ENCODE measurements at regions not wholly inside any gene's neighbourhood (a gene's known extent, or its start where the extent isn't known, plus 50 kb on each side); places are given as distances from the start of the nearest gene placed in this dataset.

DNA sequence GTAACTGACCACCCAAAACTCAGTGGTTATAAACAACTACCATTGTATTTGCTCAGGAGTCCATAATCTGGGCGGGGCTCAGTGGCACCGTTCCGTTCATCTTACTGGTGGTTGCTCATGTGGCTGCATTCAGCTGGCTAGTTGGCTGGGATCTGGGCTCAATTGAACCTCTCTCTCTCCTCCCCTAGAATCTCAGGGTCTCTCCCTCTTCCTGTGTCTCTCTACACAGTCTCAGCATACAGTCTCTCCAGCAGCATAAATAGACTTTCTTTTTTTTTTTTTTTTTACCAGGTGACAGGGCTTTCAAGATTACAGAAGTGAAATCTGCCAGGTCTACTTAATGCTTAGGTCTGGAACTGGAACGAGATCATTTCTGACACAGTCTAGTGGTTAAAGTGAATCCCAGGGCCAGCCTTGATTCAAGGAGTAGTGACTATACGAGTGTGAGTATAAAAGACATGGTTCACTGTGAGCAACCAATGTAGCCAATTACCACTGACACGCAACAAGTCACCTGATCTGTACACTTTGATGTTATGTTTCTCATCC lies 193.7 kb upstream of the ESRRG start:
- H2AK5ac ChIP-seq (ENCODE audit: low read depth, low read length): no peak overlapping the region
- H3K9ac ChIP-seq (ENCODE audit: low read depth, low read length): no peak overlapping the region
- H3K27me3 ChIP-seq (ENCODE audit: control insufficient read depth, insufficient read depth, low read length): no peaks in the 10 kb centered on the region
- no peak overlapping the region for H2AFZ ChIP-seq (replicated peaks; ENCODE audit: low read length, poor library complexity)
- H3K23ac ChIP-seq (ENCODE audit: low read depth, low read length): no peak overlapping the region
- H3K18ac ChIP-seq (ENCODE audit: low read depth, low read length): no peak overlapping the region
- BruUV-seq (replicated peaks): no TSS peak
- intact Hi-C loops (cut with micrococcal nuclease): no loop called here
- DNase-seq (no peak), ATAC-seq (ENCODE audit: low read depth) (no peak)
- no peak overlapping the region for H4K91ac ChIP-seq (ENCODE audit: insufficient read depth, low read depth, low read length)
- no peak overlapping the region for H4K5ac ChIP-seq (ENCODE audit: low read depth, low read length)
- H3K14ac ChIP-seq (replicated peaks; ENCODE audit: low read depth, low read length): no peak overlapping the region
- no peak overlapping the region for H2BK15ac ChIP-seq (ENCODE audit: low read depth, low read length)
- no peak overlapping the region for H2BK5ac ChIP-seq (ENCODE audit: low read depth, low read length, poor library complexity, severe bottlenecking)
- H3K36me3 ChIP-seq (ENCODE audit: control insufficient read depth, insufficient read depth, low read length): no peaks in the 10 kb centered on the region
- POLR2A ChIA-PET (ENCODE audit: unreplicated experiment): no interaction called here
- TF ChIP-seq FOS (IDR thresholded peaks at IDR 0.05; ENCODE audit: low read depth, low read length): no peak
- H3K9me3 ChIP-seq (ENCODE audit: control insufficient read depth, insufficient read depth, low read length): no peaks in the 10 kb centered on the region
- H3K27ac ChIP-seq (ENCODE audit: insufficient read depth, low read length): no peak overlapping the region
- H3K79me1 ChIP-seq (ENCODE audit: low read depth in 1 of 2, low read length in 2 of 2): no peaks in the 10 kb centered on the region
- no peak overlapping the region for H2AK9ac ChIP-seq (replicated peaks; ENCODE audit: low read depth, low read length, poor library complexity)
- no peaks in the 10 kb centered on the region for H4K20me1 ChIP-seq (ENCODE audit: insufficient read depth, low read length)
- H4K8ac ChIP-seq (ENCODE audit: low read depth in 2 of 2, low read length in 2 of 2): no peak overlapping the region
- H3K4me2 ChIP-seq (ENCODE audit: low read depth, low read length): no peak overlapping the region
- no peaks in the 10 kb centered on the region for H3K4me1 ChIP-seq (ENCODE audit: control insufficient read depth, insufficient read depth, low read length)
- in situ Hi-C loops (cut with MboI; ENCODE audit: low sequenced_read_pairs): no loop called here
- WGBS, 2 experiments (ENCODE audit: extremely low coverage in 2 of 2, insufficient read length in 1 of 2): no CpG with 5 or more reads among the region's 6 CpGs
- dilution Hi-C loops (cut with HindIII; ENCODE audit: low sequenced_read_pairs, unreplicated experiment): no loop called here
- H2BK20ac ChIP-seq (ENCODE audit: low read depth, low read length): no peak overlapping the region
- CTCF ChIA-PET: interaction anchor here (0.7 kb wide), 1 partner anchor 1327 kb away, joined by 3 read pairs; no protein-coding TSS in a partner anchor
- H3K56ac ChIP-seq (ENCODE audit: extremely low read depth, insufficient read depth, low read length): no peak overlapping the region
- H3K9me1 ChIP-seq (ENCODE audit: insufficient read depth, low read length): no peaks in the 10 kb centered on the region
- no peak overlapping the region for H3K4ac ChIP-seq (ENCODE audit: low read depth, low read length)
- H2BK120ac ChIP-seq (ENCODE audit: low read depth, low read length): no peak overlapping the region
- H3K4me3 ChIP-seq (ENCODE audit: insufficient read depth, low read depth, low read length): no peak overlapping the region

Data from IMR-90 (cell line).